Nucleus accumbens (tissue), 56 donors: ENCODE measurements at regions not wholly inside any gene's neighbourhood (a gene's known extent, or its start where the extent isn't known, plus 50 kb on each side); places are given as distances from the start of the nearest gene placed in this dataset.

Experiments
- DNase-seq, 56 donors: peaks; one replicate each; lab custom pipeline; 2025; lab: John Stamatoyannopoulos, UW

DNA sequence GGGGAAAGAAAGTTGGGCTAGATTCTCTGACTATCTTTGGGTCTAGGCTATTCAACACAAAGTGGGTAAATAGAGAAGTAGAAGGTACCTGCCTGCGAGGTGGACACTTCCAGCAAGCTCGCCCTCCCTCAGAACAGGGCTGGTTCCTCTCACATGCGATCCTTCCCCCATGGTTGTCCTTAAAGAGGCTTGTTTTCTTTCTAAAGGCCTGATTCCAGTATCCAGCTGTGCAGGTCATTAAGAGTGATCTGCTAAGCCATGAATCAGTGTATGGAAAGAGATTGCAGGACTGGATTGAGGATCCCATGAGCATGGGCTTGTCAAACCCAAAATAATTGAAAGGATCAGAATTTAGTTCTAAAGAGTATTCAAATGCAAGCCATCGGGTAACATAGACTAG, 189.0 kb downstream of the URB2 start:
- no peak for DNase-seq

DNA sequence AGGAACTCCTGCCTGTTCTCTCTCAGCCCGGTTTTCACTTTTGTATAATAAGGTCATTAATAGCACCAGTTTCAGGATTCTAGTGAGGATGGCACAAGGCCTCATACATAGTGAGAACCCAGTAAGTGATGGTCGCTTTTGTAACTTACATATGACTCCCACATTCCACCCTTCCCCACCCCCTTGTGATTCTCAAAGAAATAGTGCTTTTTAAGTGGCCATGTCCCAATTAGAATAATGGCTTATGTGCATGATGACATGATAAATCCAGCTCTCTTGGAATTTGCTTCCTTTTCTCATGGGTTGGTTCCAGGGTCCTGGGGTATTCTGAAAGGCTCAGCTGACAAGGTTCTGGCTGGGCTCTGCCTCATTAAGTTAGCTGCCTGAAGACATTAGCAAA, 189.9 kb downstream of the URB2 start:
- DNase-seq, result no peak

DNA sequence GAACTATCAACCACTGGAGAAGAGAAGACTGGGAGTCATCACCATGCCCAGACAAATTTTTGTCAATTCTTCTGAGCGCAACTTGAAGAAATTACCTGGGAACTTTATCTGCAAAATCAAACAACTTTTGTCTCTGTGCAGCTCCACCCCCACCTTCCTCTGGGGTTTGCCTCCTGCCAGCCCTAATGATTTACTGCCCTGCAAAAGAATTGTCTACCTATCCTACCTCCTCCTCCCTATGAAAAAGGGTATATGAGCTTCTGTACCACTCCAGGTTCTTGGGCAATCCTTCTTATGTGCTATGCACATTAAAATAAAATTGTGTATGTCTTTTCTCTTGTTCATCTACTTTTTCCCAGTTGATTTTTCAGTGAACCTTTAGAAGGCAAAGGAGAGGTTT, 191.9 kb downstream of the URB2 start:
- no peak for DNase-seq

DNA sequence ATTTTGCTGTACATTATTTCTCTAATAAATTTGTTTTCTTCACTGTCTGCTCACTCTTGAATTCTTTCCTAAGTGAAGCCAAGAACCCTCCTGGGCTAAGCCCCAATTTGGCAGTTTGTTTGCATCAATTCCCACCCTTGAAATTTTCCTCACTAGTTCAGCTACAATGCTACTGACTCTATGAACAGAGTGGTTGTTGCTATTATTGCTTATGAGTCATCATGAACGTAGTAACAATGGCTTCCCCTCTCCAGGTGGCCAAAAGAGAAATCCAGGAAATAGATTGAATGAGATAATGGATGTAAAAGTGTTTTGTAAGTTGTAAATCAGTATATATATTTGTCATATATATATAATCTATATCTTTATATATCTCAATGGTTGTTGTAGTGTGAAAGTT, 193.0 kb downstream of the URB2 start:
- no peak for DNase-seq

DNA sequence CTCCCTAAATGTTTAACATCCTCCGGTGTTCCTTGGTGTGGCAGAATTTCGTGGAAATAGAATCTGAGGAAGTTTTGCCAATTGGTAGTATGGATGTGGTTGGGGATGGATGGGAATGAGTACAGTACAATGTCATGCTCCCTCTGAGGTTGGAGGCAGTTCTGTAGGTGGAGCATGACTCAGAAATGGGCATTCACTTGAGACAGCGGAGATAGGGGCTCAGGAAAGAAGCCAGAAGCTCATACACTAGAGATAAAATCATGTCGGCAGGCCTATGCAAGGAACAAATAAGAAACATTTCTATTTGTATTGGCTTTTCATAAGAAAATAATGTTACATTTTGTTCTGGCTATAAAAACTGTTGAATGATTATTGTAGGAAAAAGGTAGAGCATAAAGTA, 196.0 kb downstream of the URB2 start:
- no peak for DNase-seq

DNA sequence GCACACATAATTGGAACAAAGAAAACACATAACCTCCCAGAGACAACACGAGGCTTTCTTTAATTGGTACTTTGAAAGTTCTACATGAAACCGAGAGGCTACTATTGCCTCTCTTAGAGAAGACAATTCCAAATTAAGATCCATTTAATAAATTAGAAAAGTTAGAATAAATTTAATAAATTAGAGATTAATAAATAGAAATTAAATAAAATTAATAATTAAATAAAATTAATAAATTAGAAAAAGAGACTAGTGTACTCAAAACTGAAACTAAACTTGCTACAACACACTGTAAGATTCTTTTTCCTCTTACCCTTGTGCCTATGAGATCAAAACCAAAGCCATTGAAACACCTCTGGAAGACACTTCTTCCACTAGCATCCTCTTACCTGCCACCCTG, 199.0 kb downstream of the URB2 start:
- no peak for DNase-seq

DNA sequence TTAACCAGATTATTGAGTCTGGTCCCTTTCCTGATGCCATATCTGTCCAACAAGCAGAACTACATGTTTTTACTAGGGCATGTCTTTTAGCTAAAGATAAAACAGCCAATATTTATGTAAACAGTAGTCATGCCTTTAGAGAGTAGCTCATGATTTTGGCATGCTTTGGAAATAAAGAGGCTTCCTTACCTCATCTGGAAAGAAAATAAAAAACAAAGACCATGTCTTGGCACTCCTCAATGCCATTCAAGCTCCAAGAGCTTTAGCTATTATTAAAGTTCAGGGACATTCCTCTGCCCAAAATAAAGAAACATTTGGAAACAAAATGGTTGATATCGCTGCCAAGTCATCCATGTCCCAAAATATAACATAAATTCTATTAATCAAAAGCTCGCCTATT, 202.4 kb downstream of the URB2 start:
- DNase-seq, result no peak

DNA sequence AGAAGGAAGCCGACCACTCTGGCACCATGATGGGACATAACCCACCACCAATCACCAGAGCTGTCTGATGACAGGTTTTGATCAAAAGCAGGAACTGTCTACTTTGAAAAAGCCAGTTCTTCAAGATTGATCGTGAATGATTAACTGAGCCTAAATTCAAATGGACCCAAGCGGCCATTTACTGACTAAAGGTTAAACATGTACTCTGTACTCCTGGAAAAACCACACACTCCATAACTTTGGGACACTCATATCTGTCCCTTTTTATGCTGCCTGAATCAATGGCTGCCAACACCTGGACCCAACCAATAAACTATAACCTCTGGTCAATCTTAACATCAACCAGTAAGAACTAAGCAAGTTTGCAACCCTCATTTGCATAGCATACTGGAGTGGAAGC, 206.6 kb downstream of the URB2 start:
- no peak for DNase-seq

DNA sequence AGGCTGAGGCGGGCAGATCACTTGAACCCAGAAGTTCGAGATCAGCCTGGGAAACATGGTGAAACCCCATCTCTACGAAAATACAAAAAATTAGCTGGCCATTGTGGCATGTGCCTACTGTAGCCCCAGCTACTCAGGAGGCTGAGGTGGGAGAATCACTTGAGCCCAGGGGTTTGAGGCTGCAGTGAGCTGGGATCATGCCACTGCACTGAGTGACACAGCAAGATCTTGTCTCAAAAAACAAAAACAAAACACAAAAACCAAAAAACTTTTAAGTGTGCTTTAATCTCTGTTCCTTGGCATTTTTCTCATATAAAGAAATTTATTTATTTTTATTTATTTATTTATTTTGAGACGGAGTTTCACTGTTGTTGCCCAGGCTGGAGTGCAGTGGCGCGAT, 208.2 kb downstream of the URB2 start:
- no peak for DNase-seq

DNA sequence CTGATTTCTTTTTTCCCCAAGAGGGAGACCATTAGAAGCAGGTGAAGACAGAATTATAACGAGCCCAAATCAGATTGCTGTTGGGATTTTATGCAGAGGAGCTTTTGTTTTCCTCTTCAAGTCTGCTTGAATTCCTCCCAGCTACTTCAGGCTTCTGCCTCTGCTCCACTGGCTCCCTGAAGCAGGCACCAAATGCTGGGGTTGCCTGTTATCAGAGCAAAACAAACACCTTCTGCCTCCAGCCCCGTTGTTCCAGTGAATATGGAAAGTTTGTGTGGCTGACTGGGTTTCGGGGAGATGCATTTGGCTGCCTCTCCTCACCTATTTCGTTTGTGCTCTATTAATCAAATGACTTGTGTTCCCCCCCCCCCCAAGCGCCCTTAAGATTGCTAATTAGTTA, 209.2 kb downstream of the URB2 start:
- DNase-seq, result no peak

DNA sequence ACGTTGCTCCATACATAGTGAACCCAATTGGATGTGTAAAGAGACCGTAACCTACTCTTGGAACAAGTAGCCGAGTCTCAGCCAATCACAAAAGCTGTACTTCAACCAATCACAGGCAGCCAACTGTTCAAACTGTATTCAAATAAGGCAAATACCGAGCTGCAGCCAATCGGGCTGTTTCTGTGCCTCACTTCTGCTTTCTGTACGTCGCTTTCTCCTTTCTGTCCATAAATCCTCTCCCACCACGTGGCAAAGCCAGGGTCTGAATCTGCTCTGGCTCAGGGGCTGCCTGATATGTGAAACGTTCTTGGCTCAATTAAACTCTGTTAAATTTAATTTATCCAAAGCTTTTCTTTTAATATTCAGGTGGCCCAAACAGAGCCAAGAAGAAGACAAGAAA, 210.3 kb downstream of the URB2 start:
- DNase-seq, result no peak

DNA sequence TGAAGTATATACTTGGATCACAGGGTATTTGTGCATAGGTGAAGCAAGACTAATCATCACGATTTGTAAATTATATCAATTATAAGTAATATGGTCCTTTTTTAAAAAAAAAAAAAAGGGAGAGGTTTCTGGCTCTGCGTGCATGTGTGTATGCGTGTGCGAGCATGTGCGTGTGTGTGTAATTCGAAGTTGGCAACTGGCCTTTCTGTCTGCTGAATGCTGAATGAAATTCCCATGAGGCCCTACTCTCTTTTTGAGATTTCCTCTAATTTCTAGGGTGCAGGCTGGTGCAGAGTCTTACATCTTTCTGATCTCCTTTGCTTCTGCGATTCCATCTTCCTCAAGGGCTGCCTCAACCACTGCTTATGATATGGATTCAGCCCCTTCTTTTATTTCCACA, 212.2 kb downstream of the URB2 start:
- DNase-seq, result no peak

DNA sequence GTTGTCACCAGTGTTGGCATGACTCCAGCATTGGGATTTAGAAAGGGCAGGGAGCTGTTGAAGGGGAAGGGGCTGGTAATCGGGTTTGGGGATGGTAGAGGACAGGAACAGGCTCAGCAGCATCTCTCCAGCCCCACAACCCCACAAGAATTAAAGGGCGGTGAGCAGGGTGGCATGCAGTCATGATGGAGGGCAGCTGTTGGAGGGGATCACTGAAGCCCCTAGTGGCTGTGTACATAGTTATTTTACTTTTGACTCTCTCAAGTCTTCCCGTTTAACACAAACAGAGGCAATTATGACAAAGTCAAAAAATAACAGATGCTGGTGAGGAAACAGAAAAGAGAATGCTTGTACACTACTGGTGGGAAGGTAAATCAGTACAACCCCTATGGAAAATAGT, 213.8 kb downstream of the URB2 start:
- DNase-seq, result no peak

DNA sequence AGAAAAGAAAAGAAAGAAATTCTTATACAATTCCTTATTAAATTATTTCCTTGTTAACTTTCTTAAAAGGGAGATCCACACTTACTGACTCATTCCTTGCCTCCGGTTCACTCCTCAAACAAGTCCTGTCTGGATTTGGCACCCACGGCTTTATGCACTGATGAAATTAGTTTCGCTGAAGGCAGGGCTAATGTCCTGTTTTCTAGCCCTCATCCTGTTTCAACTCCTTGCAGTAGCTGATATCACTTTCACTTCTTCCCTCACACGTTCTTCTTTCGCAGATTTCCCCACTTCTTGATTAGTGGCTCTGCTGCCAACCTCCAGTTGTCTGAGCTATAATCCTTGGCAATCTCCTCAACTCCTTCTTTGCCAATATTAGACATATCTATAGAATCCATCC, 215.2 kb downstream of the URB2 start:
- DNase-seq, result no peak

DNA sequence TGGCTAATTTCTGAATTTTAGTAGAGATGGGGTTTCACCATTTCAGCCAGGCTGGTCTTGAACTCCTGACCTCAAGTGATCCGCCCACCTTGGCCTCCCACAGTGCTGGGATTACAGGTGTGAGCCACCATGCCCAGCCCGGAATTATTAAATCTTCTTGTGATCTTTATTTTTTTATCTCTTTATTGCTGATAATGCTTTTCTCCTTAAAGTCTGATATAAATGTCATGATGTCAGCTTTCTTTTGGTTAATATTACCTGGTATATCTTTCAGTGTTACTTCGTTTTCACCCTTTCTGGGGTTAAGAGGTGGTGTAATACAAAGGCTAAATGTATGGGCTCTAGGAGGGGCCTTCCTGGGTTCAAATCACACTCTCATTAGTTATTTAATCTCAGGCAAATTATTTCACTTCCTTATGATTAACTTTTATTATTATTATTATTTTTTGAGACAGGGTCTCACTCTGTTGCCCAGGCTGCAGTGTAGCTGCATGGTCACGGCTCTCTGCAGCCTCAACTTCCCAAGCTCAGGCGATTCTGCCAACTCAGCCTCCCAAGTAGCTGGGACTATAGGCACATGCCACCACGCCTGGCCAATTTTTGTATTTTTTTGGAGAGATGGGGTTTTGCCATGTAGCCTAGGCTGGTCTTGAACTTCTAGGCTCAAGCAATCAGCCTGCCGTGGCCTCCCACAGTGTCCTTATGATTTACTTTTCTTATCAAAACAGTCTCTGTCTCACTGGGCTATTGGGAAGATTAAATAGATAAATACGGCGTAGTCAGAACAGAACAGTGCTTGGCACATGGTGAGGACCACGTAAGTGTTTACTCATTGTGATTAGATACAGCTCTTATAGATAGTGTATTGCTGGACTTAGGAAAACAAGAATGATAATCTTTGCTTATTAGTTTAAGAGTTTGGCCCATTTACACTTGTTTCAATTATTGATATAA, 216.5 kb downstream of the URB2 start:
- DNase-seq, result no peak

DNA sequence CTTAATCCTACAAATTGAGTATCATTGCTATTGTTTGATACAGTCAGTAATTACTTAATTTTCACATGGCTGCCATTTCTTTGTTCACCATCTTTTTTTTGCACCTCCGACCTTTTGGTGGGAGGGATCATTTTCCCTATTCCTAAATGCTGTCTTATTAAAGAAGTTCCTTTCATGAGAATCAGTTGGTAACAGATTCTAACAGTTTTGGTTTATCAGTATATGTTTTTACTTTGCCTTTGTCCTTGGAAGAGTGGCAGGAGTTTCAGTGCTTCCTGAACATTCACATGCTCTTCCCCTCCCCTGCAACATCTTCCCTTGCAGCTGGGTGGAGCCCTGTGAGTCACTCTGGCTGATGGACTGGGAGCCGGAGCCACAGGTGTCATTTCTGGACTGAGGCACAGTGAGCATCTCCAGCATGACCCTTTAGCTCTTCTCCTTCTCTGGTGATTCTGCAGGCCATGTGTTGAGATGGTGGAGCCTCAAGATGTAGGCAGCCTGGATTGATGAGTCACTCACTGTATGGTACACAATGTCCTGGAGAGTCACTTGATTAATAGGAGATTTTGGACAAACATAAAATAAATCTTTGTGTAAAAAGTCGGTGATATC, 217.7 kb downstream of the URB2 start:
- DNase-seq, result peak in 16 of 56 donors; percentile 7 to 62 (median 20)

DNA sequence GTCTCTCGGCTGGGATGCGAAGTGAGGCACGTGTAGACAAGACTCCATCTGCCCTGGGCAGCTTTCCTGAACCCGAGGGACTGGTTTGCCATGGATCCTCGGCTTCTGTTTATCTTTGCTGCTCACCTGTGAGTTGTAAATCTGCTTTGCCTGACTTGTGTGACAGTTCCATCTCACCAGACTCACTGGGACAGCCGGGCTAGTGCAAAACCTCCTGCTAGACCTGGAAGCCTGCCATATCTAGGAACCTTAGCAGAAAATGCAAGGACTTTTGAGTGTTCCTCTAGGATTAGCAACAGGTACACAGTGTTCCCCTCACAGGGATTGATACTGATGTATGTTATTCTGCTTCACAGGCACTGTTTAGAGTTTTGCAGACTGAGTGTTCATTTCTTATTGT, 218.6 kb downstream of the URB2 start:
- no peak for DNase-seq

DNA sequence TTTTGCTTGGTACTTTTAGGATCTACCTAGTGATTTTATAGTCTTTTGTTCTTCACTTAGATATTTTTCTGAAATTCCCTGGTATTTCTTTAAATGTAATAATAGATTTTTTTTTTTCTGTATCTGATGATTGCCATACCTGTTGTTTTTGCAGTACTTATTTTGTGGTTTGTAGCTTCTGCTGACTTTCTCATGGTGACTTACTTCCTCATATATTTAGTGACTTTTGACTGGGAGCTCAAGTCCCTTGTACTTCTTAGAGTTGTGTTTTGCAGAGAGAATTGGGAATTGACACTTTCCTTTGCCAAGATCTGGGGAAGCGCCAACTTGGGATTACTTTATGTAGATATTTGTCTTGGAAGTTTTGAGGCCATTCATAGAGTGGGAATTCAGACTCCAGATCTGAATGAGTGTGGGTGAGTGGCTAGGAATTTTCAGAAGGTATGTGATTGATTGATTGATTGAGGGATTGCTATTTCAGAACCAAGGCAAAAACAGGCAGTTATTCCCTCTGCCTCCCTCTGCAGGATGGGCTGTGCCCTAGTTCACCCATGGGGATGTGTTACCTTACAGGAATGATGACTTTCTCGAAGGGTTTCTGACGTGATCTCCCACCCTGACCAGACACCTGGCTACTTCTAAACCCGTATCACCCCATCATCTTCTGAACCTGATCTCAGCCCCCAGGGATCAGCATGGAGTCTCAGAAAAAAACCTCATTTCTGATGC, 219.5 kb downstream of the URB2 start:
- DNase-seq, result no peak

DNA sequence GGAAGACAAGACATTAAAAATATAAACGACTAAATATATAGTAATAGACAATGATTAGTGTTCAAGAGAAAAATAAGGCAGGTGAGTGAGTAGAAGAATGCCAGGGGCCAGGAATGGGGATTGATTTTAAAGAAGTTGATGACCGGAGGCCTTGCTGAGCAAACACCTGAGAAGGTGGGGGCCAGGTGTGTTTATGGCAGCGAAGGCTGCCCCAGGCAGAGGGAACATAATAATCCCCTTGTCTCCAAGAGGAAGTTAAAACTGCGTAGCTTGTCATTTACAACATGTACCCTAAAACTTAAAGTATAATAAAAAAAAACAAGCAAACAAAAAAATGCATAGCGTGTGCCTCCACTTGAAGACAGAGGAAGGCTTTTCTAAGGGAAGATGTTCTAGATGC, 220.3 kb downstream of the URB2 start:
- DNase-seq, result no peak

DNA sequence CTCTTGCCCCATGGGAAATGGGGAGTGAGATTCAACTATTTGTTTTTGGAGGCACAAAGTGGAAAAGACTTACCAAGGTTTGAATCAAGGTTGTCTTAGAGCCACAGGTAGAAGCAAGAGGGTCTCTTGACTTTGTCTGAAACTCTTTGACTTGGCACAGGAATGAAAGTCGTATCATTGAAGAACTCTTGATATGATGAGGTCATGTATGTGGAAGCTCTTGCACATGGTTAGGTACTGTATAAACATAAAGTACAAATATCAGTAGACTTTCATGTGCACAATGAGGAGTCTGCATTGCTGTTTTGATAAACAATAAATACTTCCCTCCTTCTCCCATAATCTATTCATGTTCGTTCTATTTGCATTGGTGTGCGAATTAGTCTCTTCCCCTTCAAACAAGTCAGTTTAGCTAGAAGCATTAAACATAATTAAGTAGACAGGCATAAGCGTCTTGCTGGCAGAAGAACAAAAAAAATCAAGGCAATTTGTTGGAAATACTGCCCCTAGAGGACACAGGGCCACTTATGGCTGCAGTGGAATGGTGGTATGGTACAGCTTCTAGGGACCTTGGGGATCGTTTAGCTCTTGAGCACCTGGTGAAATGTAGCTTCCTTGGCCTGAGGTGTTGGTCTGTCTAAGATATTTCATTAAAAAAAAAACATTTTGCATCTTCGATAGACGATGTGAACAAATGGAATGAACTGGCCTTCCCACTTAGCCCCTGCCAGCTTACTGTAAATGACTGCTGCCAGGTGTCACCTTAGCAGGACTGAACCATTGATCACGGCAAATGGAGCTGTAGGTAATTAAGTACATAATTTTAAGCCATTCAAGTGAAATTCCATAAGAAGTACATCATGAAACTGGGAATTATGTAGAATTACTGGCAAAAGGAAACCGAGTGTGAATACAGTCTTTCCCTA, 218.0 kb upstream of the GALNT2 start:
- no peak for DNase-seq
